CD4-positive, alpha-beta T cell (primary cell): ENCODE measurements at regions not wholly inside any gene's neighbourhood (a gene's known extent, or its start where the extent isn't known, plus 50 kb on each side); places are given as distances from the start of the nearest gene placed in this dataset.

Experiments used
- ATAC-seq: fragments of 200-7000 bp; cut with Tn5 transposase; one replicate; pipeline ENCODE4 v1.10.0; 2022; ENCODE audit warnings: mild to moderate bottlenecking; ENCODE audit not compliant: poor library complexity
- CTCF ChIA-PET: fragments of 350-600 bp; sonication (Branson Sonifier 250); formaldehyde crosslinking; loops from one replicate; lab custom pipeline; 2021; ENCODE audit warnings: antibody characterized with exemption, inconsistent platforms; lab: Charles Lee
- POLR2A ChIA-PET: fragments of 350-600 bp; sonication (Branson Sonifier 250); formaldehyde crosslinking; loops from one replicate; lab custom pipeline; 2021; ENCODE audit warnings: antibody characterized with exemption, inconsistent platforms; lab: Charles Lee
- DNase-seq, 14 experiments: peaks; one replicate each; pipeline ENCODE4 v3.0.0-alpha.2; 2013 to 2020; ENCODE audit warnings: mixed read lengths in 2 of 14
- H3K27ac ChIP-seq, 2 donors: one replicate each; pipeline versions ENCODE4 v1.5.1 to v1.7.0; 2013; ENCODE audit warnings: low read length in 2 of 2, low read depth in 1 of 2, mild to moderate bottlenecking in 1 of 2
- H3K27me3 ChIP-seq, 2 experiments: 1 replicate in 1 of 2; 2 replicates in 1 of 2; pipeline versions ENCODE4 v1.6.1 to v1.7.0; 2013; ENCODE audit warnings: low read length in 2 of 2, control low read depth in 1 of 2, mild to moderate bottlenecking in 1 of 2, moderate library complexity in 1 of 2; ENCODE audit not compliant: insufficient read depth in 2 of 2, control insufficient read depth in 1 of 2
- H3K36me3 ChIP-seq: one replicate; pipeline ENCODE4 v1.6.1; 2013; ENCODE audit warnings: low read length, control low read depth; ENCODE audit not compliant: insufficient read depth
- H3K4me1 ChIP-seq: one replicate; pipeline ENCODE4 v1.6.1; 2013; ENCODE audit warnings: low read length, control low read depth; ENCODE audit not compliant: insufficient read depth
- H3K4me3 ChIP-seq: one replicate; pipeline ENCODE4 v1.5.1; 2013; ENCODE audit warnings: mild to moderate bottlenecking, low read length, moderate library complexity
- H3K9me3 ChIP-seq, 2 experiments: 1 replicate in 1 of 2; 2 replicates in 1 of 2; pipeline versions ENCODE4 v1.6.1 to v1.7.0; 2013; ENCODE audit warnings: low read length in 2 of 2, mild to moderate bottlenecking in 2 of 2, control low read depth in 1 of 2, moderate library complexity in 1 of 2; ENCODE audit not compliant: control insufficient read depth in 1 of 2, insufficient read depth in 1 of 2
- H3K27ac Mint-ChIP-seq: one replicate; pipeline ENCODE4 v1.8.0; 2020; ENCODE audit warnings: mixed read lengths
- H3K27me3 Mint-ChIP-seq: one replicate; pipeline ENCODE4 v1.8.0; 2021; ENCODE audit warnings: mixed read lengths
- H3K36me3 Mint-ChIP-seq: one replicate; pipeline ENCODE4 v1.8.0; 2021; ENCODE audit warnings: low read depth, mixed read lengths
- H3K4me1 Mint-ChIP-seq: one replicate; pipeline ENCODE4 v1.8.0; 2021; ENCODE audit warnings: low read depth, mixed read lengths
- H3K4me3 Mint-ChIP-seq: one replicate; pipeline ENCODE4 v1.8.0; 2020; ENCODE audit warnings: mild to moderate bottlenecking, mixed read lengths
- H3K9me3 Mint-ChIP-seq: one replicate; pipeline ENCODE4 v1.8.0; 2020; ENCODE audit warnings: mixed read lengths
- intact Hi-C, 2 experiments: fragments of 100-400 bp; cut with DNase I in 1 of 2; cut with micrococcal nuclease in 1 of 2; formaldehyde crosslinking; loops; one replicate each; pipeline versions ENCODE4 v1.15.1 to v1.9.0; 2023 to 2025; cut with DNase I, micrococcal nuclease
- TF ChIP-seq, protein P1 (sequence below): fragments of 200-600 bp; IDR thresholded peaks from one replicate; pipeline ENCODE4 v1.8.0; 2022; ENCODE audit warnings: antibody characterized with exemption, mild to moderate bottlenecking

DNA sequence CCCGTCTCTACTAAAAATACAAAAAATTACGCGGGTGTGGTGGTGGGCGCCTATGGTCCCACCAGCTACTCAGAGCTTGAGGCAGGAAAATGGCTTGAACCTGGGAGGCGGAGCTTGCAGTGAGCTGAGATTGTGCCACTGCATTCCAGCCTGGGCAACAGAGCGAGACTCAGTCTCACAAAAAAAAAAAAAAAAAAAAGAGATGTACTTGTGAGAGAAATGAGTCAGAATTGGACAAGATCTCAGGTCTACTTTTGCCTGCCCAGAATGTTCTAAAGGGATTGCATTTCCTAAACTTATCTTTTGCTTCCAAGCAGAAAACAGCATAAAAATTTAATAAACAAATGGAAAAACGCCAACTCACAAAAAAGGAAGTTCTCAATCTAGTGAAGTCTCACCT is 167.5 kb downstream of the NR2F2 start:
- no peaks in the 10 kb centered on the region for H3K4me1 ChIP-seq
- TF ChIP-seq, protein P1, sequence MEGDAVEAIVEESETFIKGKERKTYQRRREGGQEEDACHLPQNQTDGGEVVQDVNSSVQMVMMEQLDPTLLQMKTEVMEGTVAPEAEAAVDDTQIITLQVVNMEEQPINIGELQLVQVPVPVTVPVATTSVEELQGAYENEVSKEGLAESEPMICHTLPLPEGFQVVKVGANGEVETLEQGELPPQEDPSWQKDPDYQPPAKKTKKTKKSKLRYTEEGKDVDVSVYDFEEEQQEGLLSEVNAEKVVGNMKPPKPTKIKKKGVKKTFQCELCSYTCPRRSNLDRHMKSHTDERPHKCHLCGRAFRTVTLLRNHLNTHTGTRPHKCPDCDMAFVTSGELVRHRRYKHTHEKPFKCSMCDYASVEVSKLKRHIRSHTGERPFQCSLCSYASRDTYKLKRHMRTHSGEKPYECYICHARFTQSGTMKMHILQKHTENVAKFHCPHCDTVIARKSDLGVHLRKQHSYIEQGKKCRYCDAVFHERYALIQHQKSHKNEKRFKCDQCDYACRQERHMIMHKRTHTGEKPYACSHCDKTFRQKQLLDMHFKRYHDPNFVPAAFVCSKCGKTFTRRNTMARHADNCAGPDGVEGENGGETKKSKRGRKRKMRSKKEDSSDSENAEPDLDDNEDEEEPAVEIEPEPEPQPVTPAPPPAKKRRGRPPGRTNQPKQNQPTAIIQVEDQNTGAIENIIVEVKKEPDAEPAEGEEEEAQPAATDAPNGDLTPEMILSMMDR = no peak
- CTCF ChIA-PET = no interaction called here
- no peaks in the 10 kb centered on the region for H3K9me3 Mint-ChIP-seq
- no peaks in the 10 kb centered on the region for H3K27me3 Mint-ChIP-seq
- POLR2A ChIA-PET = no interaction called here
- H3K4me3 ChIP-seq = no peak overlapping the region
- ATAC-seq (no peak), DNase-seq (no peak)
- no peaks in the 10 kb centered on the region for H3K4me1 Mint-ChIP-seq
- no peaks in the 10 kb centered on the region for H3K36me3 ChIP-seq
- no peak overlapping the region for H3K4me3 Mint-ChIP-seq
- no peaks in the 10 kb centered on the region for H3K27me3 ChIP-seq
- no peaks in the 10 kb centered on the region for H3K36me3 Mint-ChIP-seq
- H3K27ac ChIP-seq = no peak overlapping the region
- H3K9me3 ChIP-seq = peaks cover 0 to 10% of the 10 kb centered on the region in 2 experiments
- no peak overlapping the region for H3K27ac Mint-ChIP-seq
- intact Hi-C loops = no loop called here

DNA sequence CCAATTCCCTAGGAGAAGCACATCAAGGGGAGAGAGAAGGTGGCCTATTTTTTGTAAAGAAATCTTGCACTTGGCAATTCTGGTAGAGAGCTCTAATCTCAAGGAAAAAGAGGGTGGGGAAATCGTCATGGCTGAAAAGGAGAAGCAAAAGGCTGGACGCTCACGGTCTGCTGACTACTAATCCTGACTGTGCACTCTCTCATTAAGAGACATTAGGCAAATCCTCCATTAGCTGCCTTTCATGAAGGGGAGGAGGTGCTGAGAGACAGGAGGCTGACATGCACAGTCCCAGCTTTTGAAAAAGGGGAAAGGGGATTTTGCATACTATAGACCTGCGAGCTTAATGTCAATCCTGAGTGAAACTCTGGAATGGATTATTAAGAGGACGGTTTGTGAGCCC is 170.0 kb downstream of the NR2F2 start:
- no peaks in the 10 kb centered on the region for H3K9me3 Mint-ChIP-seq
- no peak overlapping the region for H3K27ac ChIP-seq
- DNase-seq (no peak), ATAC-seq (no peak)
- ChIA-PET CTCF (interaction anchor here (0.6 kb wide), 1 partner anchor 489 kb away, joined by 3 read pairs; no protein-coding TSS in a partner anchor), POLR2A (no interaction called here)
- no peak overlapping the region for H3K27ac Mint-ChIP-seq
- TF ChIP-seq, protein P1 = no peak
- H3K27me3 ChIP-seq = no peaks in the 10 kb centered on the region
- no peak overlapping the region for H3K4me3 ChIP-seq
- H3K36me3 Mint-ChIP-seq = no peaks in the 10 kb centered on the region
- no peaks in the 10 kb centered on the region for H3K36me3 ChIP-seq
- H3K4me3 Mint-ChIP-seq = no peak overlapping the region
- H3K9me3 ChIP-seq = peaks cover 0 to 4% of the 10 kb centered on the region in 2 experiments
- H3K27me3 Mint-ChIP-seq = no peaks in the 10 kb centered on the region
- intact Hi-C loops = no loop called here
- H3K4me1 ChIP-seq = no peaks in the 10 kb centered on the region
- H3K4me1 Mint-ChIP-seq = no peaks in the 10 kb centered on the region

DNA sequence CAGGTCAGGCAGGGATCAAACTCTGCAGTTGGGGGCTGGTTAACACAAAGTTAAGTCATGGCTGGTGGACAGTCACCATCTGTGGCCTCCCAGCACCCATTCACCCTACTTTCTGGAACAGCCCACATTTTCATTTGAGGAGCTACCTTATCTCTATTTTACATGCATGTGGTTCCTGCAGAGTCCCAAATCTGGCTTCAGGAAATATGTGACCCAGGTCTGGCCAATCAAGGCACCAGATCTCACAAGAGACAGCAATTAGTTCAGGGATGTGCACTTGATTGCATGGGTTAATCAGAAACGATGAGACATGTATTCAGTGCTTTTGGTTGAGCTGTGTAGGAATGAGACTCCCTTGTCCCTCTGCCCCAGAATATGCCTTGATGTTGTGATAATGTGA is 170.9 kb downstream of the NR2F2 start:
- peaks cover 0 to 4% of the 10 kb centered on the region in 2 experiments for H3K9me3 ChIP-seq
- ChIA-PET POLR2A (no interaction called here), CTCF (no interaction called here)
- H3K27me3 ChIP-seq = no peaks in the 10 kb centered on the region
- TF ChIP-seq, protein P1 = no peak
- H3K27ac ChIP-seq = no peak overlapping the region
- intact Hi-C loops = no loop called here
- ATAC-seq (no peak), DNase-seq (no peak)
- no peaks in the 10 kb centered on the region for H3K36me3 ChIP-seq
- no peaks in the 10 kb centered on the region for H3K27me3 Mint-ChIP-seq
- no peak overlapping the region for H3K27ac Mint-ChIP-seq
- no peaks in the 10 kb centered on the region for H3K4me1 Mint-ChIP-seq
- no peaks in the 10 kb centered on the region for H3K4me1 ChIP-seq
- no peak overlapping the region for H3K4me3 ChIP-seq
- no peaks in the 10 kb centered on the region for H3K9me3 Mint-ChIP-seq
- no peak overlapping the region for H3K4me3 Mint-ChIP-seq
- no peaks in the 10 kb centered on the region for H3K36me3 Mint-ChIP-seq
